Right lobe of liver (tissue), 4 donors: ENCODE measurements at regions not wholly inside any gene's neighbourhood (a gene's known extent, or its start where the extent isn't known, plus 50 kb on each side); places are given as distances from the start of the nearest gene placed in this dataset.

Experiments
- CTCF ChIP-seq, 4 donors: fragments of 200-600 bp in 3 of 4; fragments of 450-650 bp in 1 of 4; IDR thresholded peaks; one replicate each; pipeline versions ENCODE4 v1.5.1 to v1.8.0; 2016 to 2022; ENCODE audit warnings: antibody characterized with exemption in 4 of 4, mild to moderate bottlenecking in 2 of 4
- POLR2A ChIP-seq: fragments of 450-650 bp; IDR thresholded peaks from one replicate; pipeline ENCODE4 v1.6.1; 2017; ENCODE audit warnings: antibody characterized with exemption, mild to moderate bottlenecking
- donor health status: DM: no; HTN: no; CAD: no.
- donor health status: DM: no; HTN: no; CAD: no.
- donor health status: DM: no; HTN: yes; CAD: no.

- TF ChIP-seq CTCF (IDR thresholded peaks at IDR 0.05) (no peak), POLR2A (no peak)
Observed at GRCh38 chr18:44198612-44199284, 481.9 kb upstream of the SETBP1 start.
